Cardiac muscle cell (in vitro differentiated cells and primary cell): ENCODE measurements at regions not wholly inside any gene's neighbourhood (a gene's known extent, or its start where the extent isn't known, plus 50 kb on each side); places are given as distances from the start of the nearest gene placed in this dataset.

Experiments used
- DNase-seq, 2 donors: peaks; one replicate each; pipeline versions ENCODE4 v3.0.0 to v3.0.0-alpha.2; 2010 to 2017; ENCODE audit warnings: low read depth in 1 of 2, low spot score in 1 of 2
- H3K27ac ChIP-seq: fragments of 200-600 bp; sonication (generic); 2 replicates; pipeline ENCODE4 v1.5.1; 2016
- H3K27me3 ChIP-seq: fragments of 200-600 bp; sonication (generic); 2 replicates; pipeline ENCODE4 v1.6.0; 2016; ENCODE audit warnings: control low read depth
- H3K36me3 ChIP-seq: fragments of 200-600 bp; sonication (generic); 2 replicates; pipeline ENCODE4 v1.5.1; 2016; ENCODE audit warnings: control low read depth
- H3K4me1 ChIP-seq: fragments of 200-600 bp; sonication (generic); 2 replicates; pipeline ENCODE4 v1.8.1; 2017; ENCODE audit warnings: low read depth, mild to moderate bottlenecking, mixed run types
- H3K4me3 ChIP-seq: fragments of 200-600 bp; sonication (generic); 2 replicates; pipeline ENCODE4 v1.5.1; 2016; ENCODE audit warnings: mild to moderate bottlenecking
- H3K9me3 ChIP-seq: fragments of 200-600 bp; sonication (generic); 2 replicates; pipeline ENCODE4 v1.5.1; 2017; ENCODE audit warnings: low read depth, mild to moderate bottlenecking, control low read depth
- CTCF ChIP-seq: IDR thresholded peaks from 2 replicates; pipeline ENCODE4 v1.5.1; 2012; ENCODE audit warnings: low read depth, mild to moderate bottlenecking, low read length

- no peak overlapping the region for H3K4me3 ChIP-seq
- no peaks in the 10 kb centered on the region for H3K9me3 ChIP-seq
- H3K27ac ChIP-seq, result no peak overlapping the region
- no peaks in the 10 kb centered on the region for H3K4me1 ChIP-seq
- DNase-seq, result no peak
- no peaks in the 10 kb centered on the region for H3K27me3 ChIP-seq
- no peaks in the 10 kb centered on the region for H3K36me3 ChIP-seq
- TF ChIP-seq CTCF, result no peak
Observed at GRCh38 chr16:76749780-76750375, 441.1 kb upstream of the MON1B start.

- Histone ChIP-seq H3K36me3 (no peaks in the 10 kb centered on the region), H3K4me1 (no peaks in the 10 kb centered on the region), H3K27me3 (no peaks in the 10 kb centered on the region), H3K9me3 (no peaks in the 10 kb centered on the region), H3K27ac (no peak overlapping the region), H3K4me3 (no peak overlapping the region)
- TF ChIP-seq CTCF, result no peak
- no peak for DNase-seq
Observed at GRCh38 chr16:76755496-76755895, 435.5 kb upstream of the MON1B start.

GRCh38 chr16:76756423-76756822, 434.6 kb upstream of the MON1B start:
- DNase-seq, result no peak
- no peak overlapping the region for H3K4me3 ChIP-seq
- TF ChIP-seq CTCF, result no peak
- H3K36me3 ChIP-seq, result no peaks in the 10 kb centered on the region
- no peaks in the 10 kb centered on the region for H3K9me3 ChIP-seq
- H3K27me3 ChIP-seq, result no peaks in the 10 kb centered on the region
- no peak overlapping the region for H3K27ac ChIP-seq
- no peaks in the 10 kb centered on the region for H3K4me1 ChIP-seq

- H3K4me1 ChIP-seq, result no peaks in the 10 kb centered on the region
- H3K27me3 ChIP-seq, result no peaks in the 10 kb centered on the region
- no peak overlapping the region for H3K27ac ChIP-seq
- H3K36me3 ChIP-seq, result no peaks in the 10 kb centered on the region
- no peaks in the 10 kb centered on the region for H3K9me3 ChIP-seq
- H3K4me3 ChIP-seq, result no peak overlapping the region
- TF ChIP-seq CTCF, result no peak
- no peak for DNase-seq
Observed at GRCh38 chr16:76756951-76757350, 434.0 kb upstream of the MON1B start.

- H3K36me3 ChIP-seq, result no peaks in the 10 kb centered on the region
- H3K4me1 ChIP-seq, result no peaks in the 10 kb centered on the region
- H3K9me3 ChIP-seq, result no peaks in the 10 kb centered on the region
- no peak overlapping the region for H3K27ac ChIP-seq
- H3K27me3 ChIP-seq, result no peaks in the 10 kb centered on the region
- DNase-seq, result no peak
- no peak overlapping the region for H3K4me3 ChIP-seq
- no peak for TF ChIP-seq CTCF
Observed at GRCh38 chr16:76766538-76766937, 424.5 kb upstream of the MON1B start.

- Histone ChIP-seq H3K36me3 (no peaks in the 10 kb centered on the region), H3K4me1 (no peaks in the 10 kb centered on the region), H3K4me3 (no peak overlapping the region), H3K9me3 (no peaks in the 10 kb centered on the region), H3K27me3 (no peaks in the 10 kb centered on the region), H3K27ac (no peak overlapping the region)
- no peak for TF ChIP-seq CTCF
- no peak for DNase-seq
Observed at GRCh38 chr16:76768316-76768715, 422.7 kb upstream of the MON1B start.
